ENCODE measurements at regions not wholly inside any gene's neighbourhood (a gene's known extent, or its start where the extent isn't known, plus 50 kb on each side); places are given as distances from the start of the nearest gene placed in this dataset.

- no peak overlapping the region for H2AFZ ChIP-seq (ENCODE audit: low read length)
- H3K9ac ChIP-seq (ENCODE audit: low read length), result no peak overlapping the region
- no peaks in the 10 kb centered on the region for H3K27me3 ChIP-seq (replicated peaks; ENCODE audit: insufficient read depth, low read length)
- no peaks in the 10 kb centered on the region for H3K9me2 ChIP-seq (replicated peaks; ENCODE audit: insufficient read depth, low read length)
- no peaks in the 10 kb centered on the region for H4K20me1 ChIP-seq (ENCODE audit: insufficient read depth, low read length)
- TF ChIP-seq EZH2 (optimal IDR thresholded peaks at IDR 0.05; ENCODE audit: low read depth, low read length) (no peak), EZH2phosphoT487 (IDR thresholded peaks at IDR 0.05; ENCODE audit: low read length) (no peak), CTCF (IDR thresholded peaks at IDR 0.05; ENCODE audit: low read length) (no peak)
- DNase-seq, result no peak
- no peaks in the 10 kb centered on the region for H3K36me3 ChIP-seq (replicated peaks; ENCODE audit: insufficient read depth, low read length)
- H3K9me3 ChIP-seq (replicated peaks; ENCODE audit: insufficient read depth, low read length), result no peaks in the 10 kb centered on the region
- H3K27ac ChIP-seq (ENCODE audit: low read length), result no peak overlapping the region
- H3K4me2 ChIP-seq (ENCODE audit: low read depth, low read length), result no peak overlapping the region
- H3K79me2 ChIP-seq (ENCODE audit: low read length), result no peaks in the 10 kb centered on the region
- no peaks in the 10 kb centered on the region for H3F3A ChIP-seq (ENCODE audit: insufficient read depth, low read length)
- no peak overlapping the region for H3K4me3 ChIP-seq (ENCODE audit: low read length)
- no peaks in the 10 kb centered on the region for H3K4me1 ChIP-seq (ENCODE audit: low read length)
These were observed 86.4 kb upstream of the PIWIL1 start for GRCh38 chr12:130251236-130251780.

GRCh38 chr12:130253866-130254265, 83.8 kb upstream of the PIWIL1 start:
- DNase-seq, result no peak
- Histone ChIP-seq H4K20me1 (ENCODE audit: insufficient read depth, low read length) (no peaks in the 10 kb centered on the region), H3K9me2 (replicated peaks; ENCODE audit: insufficient read depth, low read length) (no peaks in the 10 kb centered on the region), H3K27me3 (replicated peaks; ENCODE audit: insufficient read depth, low read length) (no peaks in the 10 kb centered on the region), H3K79me2 (ENCODE audit: low read length) (no peaks in the 10 kb centered on the region), H2AFZ (ENCODE audit: low read length) (no peak overlapping the region), H3K4me1 (ENCODE audit: low read length) (no peaks in the 10 kb centered on the region), H3K4me2 (ENCODE audit: low read depth, low read length) (no peak overlapping the region), H3F3A (ENCODE audit: insufficient read depth, low read length) (no peaks in the 10 kb centered on the region), H3K9me3 (replicated peaks; ENCODE audit: insufficient read depth, low read length) (no peaks in the 10 kb centered on the region), H3K9ac (ENCODE audit: low read length) (no peak overlapping the region), H3K27ac (ENCODE audit: low read length) (no peak overlapping the region), H3K36me3 (replicated peaks; ENCODE audit: insufficient read depth, low read length) (no peaks in the 10 kb centered on the region), H3K4me3 (ENCODE audit: low read length) (no peak overlapping the region)
- TF ChIP-seq CTCF (IDR thresholded peaks at IDR 0.05; ENCODE audit: low read length) (no peak), EZH2 (optimal IDR thresholded peaks at IDR 0.05; ENCODE audit: low read depth, low read length) (no peak), EZH2phosphoT487 (IDR thresholded peaks at IDR 0.05; ENCODE audit: low read length) (no peak)

GRCh38 chr12:130254461-130255276, 83.0 kb upstream of the PIWIL1 start:
- no peaks in the 10 kb centered on the region for H3K36me3 ChIP-seq (replicated peaks; ENCODE audit: insufficient read depth, low read length)

More at GRCh38 chr12:130254461-130255276, 83.0 kb upstream of the PIWIL1 start:
- Histone ChIP-seq H2AFZ (ENCODE audit: low read length) (no peak overlapping the region), H3K4me1 (ENCODE audit: low read length) (no peaks in the 10 kb centered on the region), H3K4me2 (ENCODE audit: low read depth, low read length) (no peak overlapping the region), H4K20me1 (ENCODE audit: insufficient read depth, low read length) (no peaks in the 10 kb centered on the region), H3K27ac (ENCODE audit: low read length) (no peak overlapping the region), H3K79me2 (ENCODE audit: low read length) (no peaks in the 10 kb centered on the region), H3K9me2 (replicated peaks; ENCODE audit: insufficient read depth, low read length) (no peaks in the 10 kb centered on the region), H3K9me3 (replicated peaks; ENCODE audit: insufficient read depth, low read length) (no peaks in the 10 kb centered on the region), H3F3A (ENCODE audit: insufficient read depth, low read length) (no peaks in the 10 kb centered on the region), H3K27me3 (replicated peaks; ENCODE audit: insufficient read depth, low read length) (no peaks in the 10 kb centered on the region), H3K4me3 (ENCODE audit: low read length) (no peak overlapping the region), H3K9ac (ENCODE audit: low read length) (no peak overlapping the region)
- no peak for DNase-seq
- TF ChIP-seq EZH2phosphoT487 (IDR thresholded peaks at IDR 0.05; ENCODE audit: low read length) (no peak), CTCF (IDR thresholded peaks at IDR 0.05; ENCODE audit: low read length) (no peak), EZH2 (optimal IDR thresholded peaks at IDR 0.05; ENCODE audit: low read depth, low read length) (no peak)

Measured in MM.1S (cell line).